ENCODE measurements at regions not wholly inside any gene's neighbourhood (a gene's known extent, or its start where the extent isn't known, plus 50 kb on each side); places are given as distances from the start of the nearest gene placed in this dataset.

- POLR2A ChIA-PET: no interaction called here
Observed at GRCh38 chr2:12010779-12011178, 264.3 kb downstream of the LPIN1 start.

More at GRCh38 chr2:12010779-12011178, 264.3 kb downstream of the LPIN1 start:
- Histone ChIP-seq H3K27me3 (replicated peaks in 1 of 4; ENCODE audit: control extremely low read depth in 1 of 4, control insufficient read depth in 3 of 4, insufficient read depth in 4 of 4, low read length in 3 of 4) (no peaks in the 10 kb centered on the region), H3K79me2 (ENCODE audit: control insufficient read depth, insufficient read depth, low read length) (no peaks in the 10 kb centered on the region), H3K4me2 (replicated peaks; ENCODE audit: low read depth, low read length, poor library complexity, severe bottlenecking) (no peak overlapping the region), H3K4me3 (ENCODE audit: control extremely low read depth in 1 of 5, extremely low read depth in 1 of 5, insufficient read depth in 1 of 5, low read depth in 2 of 5, low read length in 4 of 5) (no peak overlapping the region), H3K36me3 (replicated peaks in 1 of 2; ENCODE audit: control extremely low read depth in 1 of 2, control insufficient read depth in 1 of 2, extremely low read depth in 1 of 2, insufficient read depth in 2 of 2, low read length in 1 of 2) (no peaks in the 10 kb centered on the region), H4K20me1 (ENCODE audit: control insufficient read depth, insufficient read depth, low read length, poor library complexity, severe bottlenecking) (no peaks in the 10 kb centered on the region), H2AFZ (ENCODE audit: insufficient read depth, low read depth, low read length, poor library complexity, severe bottlenecking) (no peak overlapping the region), H3K9ac (ENCODE audit: low read length) (no peak overlapping the region), H3K27ac (ENCODE audit: low read length in 2 of 2) (no peak overlapping the region), H3K4me1 (ENCODE audit: control insufficient read depth in 2 of 2, insufficient read depth in 2 of 2, low read length in 2 of 2) (peaks cover 34 to 47% of the 10 kb centered on the region in 2 donors), H3K9me3 (ENCODE audit: control extremely low read depth in 1 of 3, control insufficient read depth in 2 of 3, insufficient read depth in 1 of 3, low read length in 2 of 3) (no peaks in the 10 kb centered on the region)
- no peak overlapping the region for H3K27ac Mint-ChIP-seq
- CTCF ChIA-PET: interaction anchor here (1.1 to 1.3 kb wide), 2 partner anchors 11 to 106 kb away, joined by 3 to 4 read pairs; no protein-coding TSS in a partner anchor
- no peak overlapping the region for H3K4me3 Mint-ChIP-seq
- TF ChIP-seq EZH2 (IDR thresholded peaks at IDR 0.05; ENCODE audit: borderline replicate concordance, insufficient read depth, low read depth, low read length, poor library complexity, severe bottlenecking) (no peak), CTCF (IDR thresholded peaks at IDR 0.05) (no peak)
- intact Hi-C loops (cut with micrococcal nuclease): no loop called here
- H3K27me3 Mint-ChIP-seq: no peaks in the 10 kb centered on the region
- peaks cover 72% of the 10 kb centered on the region for H3K4me1 Mint-ChIP-seq
- DNase-seq (no peak), ATAC-seq (ENCODE audit: low read depth) (no peak)
- H3K9me3 Mint-ChIP-seq (ENCODE audit: insufficient read depth): no peaks in the 10 kb centered on the region
- no CpG with 5 or more reads among the region's 4 CpGs for WGBS (ENCODE audit: insufficient coverage)

Data from B cell (primary cell).